ENCODE measurements at regions not wholly inside any gene's neighbourhood (a gene's known extent, or its start where the extent isn't known, plus 50 kb on each side); places are given as distances from the start of the nearest gene placed in this dataset.

- TF ChIP-seq CTCF (IDR thresholded peaks at IDR 0.05; ENCODE audit: low read depth, low read length, missing input control) (no peak), RXRA (IDR thresholded peaks at IDR 0.05) (no peak), TAF1 (conservative IDR thresholded peaks at IDR 0.05) (no peak), HNF4A (conservative IDR thresholded peaks at IDR 0.05) (no peak), MAX (IDR thresholded peaks at IDR 0.05) (no peak)
These were observed 155.5 kb upstream of the PRDX4 start (continued) for GRCh38 chrX:23511793-23512192.

- DNase-seq (ENCODE audit: low spot score) = no peak
- TF ChIP-seq NR2F2 (IDR thresholded peaks at IDR 0.05) (no peak), FOXA2 (IDR thresholded peaks at IDR 0.05) (no peak), ATF3 (IDR thresholded peaks at IDR 0.05) (no peak), RAD21 (IDR thresholded peaks at IDR 0.05) (no peak), EGR1 (IDR thresholded peaks at IDR 0.05; ENCODE audit: low read depth in 2 of 2) (no peak), HNF4G (IDR thresholded peaks at IDR 0.05) (no peak), MAX (IDR thresholded peaks at IDR 0.05) (no peak), SP1 (IDR thresholded peaks at IDR 0.05) (no peak), ZBTB33 (IDR thresholded peaks at IDR 0.05) (no peak), HNF4A (conservative IDR thresholded peaks at IDR 0.05) (no peak), GABPA (IDR thresholded peaks at IDR 0.05 in 1 of 2, conservative IDR thresholded peaks at IDR 0.05 in 1 of 2) (no peak), TAF1 (conservative IDR thresholded peaks at IDR 0.05) (no peak), RXRA (IDR thresholded peaks at IDR 0.05) (no peak), YY1 (IDR thresholded peaks at IDR 0.05) (no peak), CTCF (IDR thresholded peaks at IDR 0.05; ENCODE audit: low read depth, low read length, missing input control) (no peak), FOXA1 (IDR thresholded peaks at IDR 0.05) (no peak), REST (IDR thresholded peaks at IDR 0.05) (no peak), JUND (IDR thresholded peaks at IDR 0.05) (no peak)
- Histone ChIP-seq H3K4me3 (ENCODE audit: low read depth in 1 of 3, low read length in 3 of 3) (no peak overlapping the region), H3K27ac (ENCODE audit: low read depth in 1 of 2, low read length in 2 of 2) (no peak overlapping the region), H3K4me1 (ENCODE audit: control insufficient read depth in 4 of 4, insufficient read depth in 4 of 4, low read length in 3 of 4) (peaks cover 0 to 3% (median 0%) of the 10 kb centered on the region in 4 donors), H3K9ac (ENCODE audit: low read depth in 1 of 2, low read length in 2 of 2) (no peak overlapping the region), H3K27me3 (ENCODE audit: control insufficient read depth in 4 of 4, insufficient read depth in 4 of 4, low read length in 3 of 4) (peaks cover 0 to 2% (median 0%) of the 10 kb centered on the region in 4 donors), H3K9me3 (ENCODE audit: control insufficient read depth in 4 of 4, low read length in 3 of 4) (no peaks in the 10 kb centered on the region), H3K36me3 (ENCODE audit: control insufficient read depth in 4 of 4, insufficient read depth in 3 of 4, low read depth in 1 of 4, low read length in 3 of 4) (no peaks in the 10 kb centered on the region)
- WGBS = 76% methylated on average over 2 of the region's 2 CpGs
These were observed 154.2 kb upstream of the PRDX4 start for GRCh38 chrX:23513121-23513520.

Measured in liver (tissue), 8 donors.